Smooth muscle cell (in vitro differentiated cells): ENCODE measurements at regions not wholly inside any gene's neighbourhood (a gene's known extent, or its start where the extent isn't known, plus 50 kb on each side); places are given as distances from the start of the nearest gene placed in this dataset.

Source experiments
- DNase-seq: peaks from one replicate; lab custom pipeline; 2025; ENCODE audit not compliant: unreplicated experiment; lab: John Stamatoyannopoulos, UW
- H2AFZ ChIP-seq: fragments of 200-600 bp; sonication (generic); 2 replicates; pipeline ENCODE4 v1.6.0; 2016; ENCODE audit warnings: antibody characterized with exemption, low read depth, mild to moderate bottlenecking
- H3F3A ChIP-seq: fragments of 200-600 bp; sonication (generic); 2 replicates; pipeline ENCODE4 v1.6.0; 2017; ENCODE audit warnings: antibody characterized with exemption, low read depth
- H3K27ac ChIP-seq: fragments of 200-600 bp; sonication (generic); 2 replicates; pipeline ENCODE4 v1.5.1; 2016; ENCODE audit warnings: low read depth, mild to moderate bottlenecking
- H3K27me3 ChIP-seq: fragments of 200-600 bp; sonication (generic); 2 replicates; pipeline ENCODE4 v1.6.1; 2016; ENCODE audit warnings: low read depth, mild to moderate bottlenecking
- H3K36me3 ChIP-seq: fragments of 200-600 bp; sonication (generic); 2 replicates; pipeline ENCODE4 v1.5.1; 2016; ENCODE audit warnings: low read depth
- H3K4me1 ChIP-seq: fragments of 200-600 bp; sonication (generic); 2 replicates; pipeline ENCODE4 v1.5.1; 2016; ENCODE audit warnings: low read depth
- H3K4me2 ChIP-seq: fragments of 200-600 bp; sonication (generic); 2 replicates; pipeline ENCODE4 v1.6.0; 2016; ENCODE audit warnings: mild to moderate bottlenecking
- H3K4me3 ChIP-seq: fragments of 200-600 bp; sonication (generic); 2 replicates; pipeline ENCODE4 v1.5.1; 2016; ENCODE audit warnings: mild to moderate bottlenecking
- H3K79me2 ChIP-seq: fragments of 200-600 bp; sonication (generic); 2 replicates; pipeline ENCODE4 v1.6.0; 2016; ENCODE audit warnings: low read depth, mild to moderate bottlenecking
- H3K9ac ChIP-seq: fragments of 200-600 bp; sonication (generic); 2 replicates; pipeline ENCODE4 v1.6.0; 2016; ENCODE audit warnings: low read depth
- H3K9me3 ChIP-seq: fragments of 200-600 bp; sonication (generic); replicated peaks from 2 replicates; pipeline ENCODE4 v1.5.1; 2016; ENCODE audit warnings: low read depth
- H4K20me1 ChIP-seq: fragments of 200-600 bp; sonication (generic); 2 replicates; pipeline ENCODE4 v1.6.0; 2016; ENCODE audit warnings: low read depth
- WGBS: methylation state at CpG from one replicate; pipeline ENCODE4 v1.1.7; 2016; ENCODE audit warnings: low lambda C conversion rate; 5-methylcytosine and 5-hydroxymethylcytosine counted together
- TF ChIP-seq, protein P1 (sequence below): fragments of 200-600 bp; sonication (generic); IDR thresholded peaks from 2 replicates; pipeline ENCODE4 v1.5.1; 2017; ENCODE audit warnings: borderline replicate concordance, mild to moderate bottlenecking, antibody characterized with exemption; ENCODE audit not compliant: insufficient read depth, poor library complexity, severe bottlenecking

DNA sequence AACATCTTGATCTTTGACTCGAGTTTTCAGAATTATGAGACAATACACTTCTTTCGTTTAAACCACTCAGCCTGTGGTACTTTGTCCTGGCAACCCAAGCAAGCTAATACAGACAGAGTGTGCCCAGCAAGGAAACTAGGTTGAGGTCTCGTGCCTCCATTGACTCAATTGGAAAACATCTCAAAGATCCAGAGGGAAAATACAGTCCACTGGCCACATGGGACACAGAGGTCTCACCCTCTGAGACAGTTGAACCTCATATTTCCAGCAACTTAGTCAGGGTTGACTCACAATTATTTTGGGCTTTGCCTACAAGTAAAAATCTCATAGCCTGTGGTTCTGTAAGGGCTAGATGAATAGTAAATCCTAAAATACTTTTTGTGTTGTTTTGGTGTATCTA, 631.5 kb downstream of the MTRR start:
- Histone ChIP-seq H4K20me1 (no peaks in the 10 kb centered on the region), H3F3A (no peaks in the 10 kb centered on the region), H3K36me3 (no peaks in the 10 kb centered on the region), H3K79me2 (no peaks in the 10 kb centered on the region), H3K4me2 (no peak overlapping the region), H3K9me3 (peaks cover 12% of the 10 kb centered on the region), H3K4me3 (no peak overlapping the region), H3K4me1 (no peaks in the 10 kb centered on the region), H3K27me3 (no peaks in the 10 kb centered on the region), H3K27ac (no peak overlapping the region), H3K9ac (no peak overlapping the region), H2AFZ (no peak overlapping the region)
- TF ChIP-seq, protein P1, sequence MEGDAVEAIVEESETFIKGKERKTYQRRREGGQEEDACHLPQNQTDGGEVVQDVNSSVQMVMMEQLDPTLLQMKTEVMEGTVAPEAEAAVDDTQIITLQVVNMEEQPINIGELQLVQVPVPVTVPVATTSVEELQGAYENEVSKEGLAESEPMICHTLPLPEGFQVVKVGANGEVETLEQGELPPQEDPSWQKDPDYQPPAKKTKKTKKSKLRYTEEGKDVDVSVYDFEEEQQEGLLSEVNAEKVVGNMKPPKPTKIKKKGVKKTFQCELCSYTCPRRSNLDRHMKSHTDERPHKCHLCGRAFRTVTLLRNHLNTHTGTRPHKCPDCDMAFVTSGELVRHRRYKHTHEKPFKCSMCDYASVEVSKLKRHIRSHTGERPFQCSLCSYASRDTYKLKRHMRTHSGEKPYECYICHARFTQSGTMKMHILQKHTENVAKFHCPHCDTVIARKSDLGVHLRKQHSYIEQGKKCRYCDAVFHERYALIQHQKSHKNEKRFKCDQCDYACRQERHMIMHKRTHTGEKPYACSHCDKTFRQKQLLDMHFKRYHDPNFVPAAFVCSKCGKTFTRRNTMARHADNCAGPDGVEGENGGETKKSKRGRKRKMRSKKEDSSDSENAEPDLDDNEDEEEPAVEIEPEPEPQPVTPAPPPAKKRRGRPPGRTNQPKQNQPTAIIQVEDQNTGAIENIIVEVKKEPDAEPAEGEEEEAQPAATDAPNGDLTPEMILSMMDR: no peak
- no peak for DNase-seq
- WGBS: 80% methylated on average over 3 of the region's 3 CpGs

DNA sequence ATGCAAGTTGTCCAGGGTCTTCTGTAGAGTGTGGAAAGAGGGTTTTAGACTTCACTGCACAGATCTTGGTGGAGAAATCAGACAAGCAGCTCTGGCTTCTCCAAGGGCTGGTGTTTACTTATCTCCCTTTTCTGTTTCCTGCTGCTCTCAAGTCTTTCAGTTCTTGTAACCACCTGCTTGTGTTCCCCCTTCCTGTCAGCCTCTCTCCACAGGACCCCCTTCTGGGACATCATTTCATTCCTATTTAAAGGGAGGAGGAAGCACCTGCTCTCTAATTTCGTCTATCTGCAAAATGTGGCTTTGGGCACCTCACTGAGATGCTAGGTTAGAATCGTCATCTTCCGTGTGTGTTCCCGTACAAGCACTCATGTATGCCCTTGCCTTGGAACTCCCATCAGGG, 636.2 kb downstream of the MTRR start:
- H3K27ac ChIP-seq: no peak overlapping the region
- no peak for DNase-seq
- H2AFZ ChIP-seq: no peak overlapping the region
- H3K9me3 ChIP-seq: no peaks in the 10 kb centered on the region
- no peak overlapping the region for H3K4me3 ChIP-seq
- no peaks in the 10 kb centered on the region for H3K79me2 ChIP-seq
- no peak overlapping the region for H3K4me2 ChIP-seq
- H3K27me3 ChIP-seq: no peaks in the 10 kb centered on the region
- 86% methylated on average over 4 of the region's 4 CpGs for WGBS
- TF ChIP-seq, protein P1: no peak
- no peak overlapping the region for H3K9ac ChIP-seq
- no peaks in the 10 kb centered on the region for H3K36me3 ChIP-seq
- H3F3A ChIP-seq: no peaks in the 10 kb centered on the region
- no peaks in the 10 kb centered on the region for H4K20me1 ChIP-seq
- H3K4me1 ChIP-seq: no peaks in the 10 kb centered on the region

DNA sequence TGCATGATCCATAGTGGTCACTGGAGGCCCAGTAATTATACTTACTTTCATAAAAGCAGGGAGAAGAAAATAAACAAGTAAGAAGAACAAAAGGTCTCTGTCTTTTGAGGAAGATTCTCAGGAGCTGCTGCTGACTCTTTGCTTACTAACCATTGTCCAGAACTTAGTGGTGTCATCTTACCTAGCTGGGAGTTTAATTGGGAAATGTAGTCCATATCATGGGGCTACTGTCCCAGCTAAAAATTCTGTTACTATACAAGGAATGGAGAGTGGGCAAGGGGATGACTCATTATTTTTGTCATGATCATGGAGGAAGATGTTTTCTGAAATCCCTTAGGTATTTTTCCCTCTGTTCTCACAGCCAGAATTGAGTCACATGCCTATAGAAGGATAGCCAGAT, 639.3 kb downstream of the MTRR start:
- Histone ChIP-seq H2AFZ (no peak overlapping the region), H3K4me2 (no peak overlapping the region), H3K9me3 (no peaks in the 10 kb centered on the region), H3K4me3 (no peak overlapping the region), H3K27ac (no peak overlapping the region), H3K4me1 (no peaks in the 10 kb centered on the region), H3F3A (no peaks in the 10 kb centered on the region), H3K36me3 (no peaks in the 10 kb centered on the region), H4K20me1 (no peaks in the 10 kb centered on the region), H3K27me3 (no peaks in the 10 kb centered on the region), H3K9ac (no peak overlapping the region), H3K79me2 (no peaks in the 10 kb centered on the region)
- TF ChIP-seq, protein P1: no peak
- DNase-seq: no peak

DNA sequence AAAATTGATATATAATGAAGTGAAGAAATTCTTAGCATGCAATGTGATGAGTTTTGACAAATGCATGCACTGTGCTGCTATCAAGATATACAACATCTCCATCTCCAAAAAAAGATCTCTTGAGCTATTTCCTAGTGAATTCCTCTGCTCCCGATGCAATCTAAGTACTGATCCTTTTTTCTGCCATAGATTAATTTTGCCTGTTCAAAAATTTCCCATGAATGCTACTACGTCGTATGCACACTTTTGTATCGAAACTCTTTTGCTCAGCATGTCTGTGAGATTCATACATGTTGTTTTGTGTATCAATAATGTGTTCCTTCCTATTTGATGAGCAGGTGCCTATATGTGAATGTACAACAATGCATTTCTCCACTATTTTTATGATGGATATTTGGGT, 647.4 kb downstream of the MTRR start:
- Histone ChIP-seq H3K79me2 (no peaks in the 10 kb centered on the region), H3K9ac (no peak overlapping the region), H3K4me2 (no peak overlapping the region), H3K27me3 (no peaks in the 10 kb centered on the region), H3K4me1 (peaks cover 6% of the 10 kb centered on the region), H3K4me3 (no peak overlapping the region), H3K36me3 (no peaks in the 10 kb centered on the region), H3F3A (no peaks in the 10 kb centered on the region), H3K9me3 (no peaks in the 10 kb centered on the region), H2AFZ (no peak overlapping the region), H3K27ac (no peak overlapping the region), H4K20me1 (no peaks in the 10 kb centered on the region)
- TF ChIP-seq, protein P1: no peak
- no peak for DNase-seq
- 94% methylated on average over 4 of the region's 4 CpGs for WGBS
